HG03108 (cell line): ENCODE measurements at regions not wholly inside any gene's neighbourhood (a gene's known extent, or its start where the extent isn't known, plus 50 kb on each side); places are given as distances from the start of the nearest gene placed in this dataset.
"Not testable (repeated sequence)": the region's sequence is repeated elsewhere in the genome, so short reads cannot be mapped to it uniquely, and the experiment has no call there.

Experiments used
- ATAC-seq: cut with Tn5 transposase; IDR thresholded peaks from one replicate; pipeline ENCODE4 v1.9.1; 2021; ENCODE audit warnings: moderate library complexity; ENCODE audit not compliant: unreplicated experiment

- no peak for ATAC-seq
These were observed 807.4 kb downstream of the TNS3 start for GRCh38 chr7:46774515-46774914.

- no peak for ATAC-seq
These were observed 809.1 kb downstream of the TNS3 start for GRCh38 chr7:46772776-46773175.

- no peak for ATAC-seq
These were observed 814.8 kb downstream of the TNS3 start for GRCh38 chr7:46767071-46767470.

- ATAC-seq: no peak
These were observed 817.6 kb downstream of the TNS3 start for GRCh38 chr7:46764100-46764936.

GRCh38 chr7:46763344-46763743 is 818.6 kb downstream of the TNS3 start:
- no peak for ATAC-seq

- ATAC-seq: no peak
These were observed 822.0 kb downstream of the TNS3 start for GRCh38 chr7:46759711-46760480.

GRCh38 chr7:46756996-46757395 is 824.9 kb downstream of the TNS3 start:
- ATAC-seq: no peak

GRCh38 chr7:46756256-46756655 is 825.7 kb downstream of the TNS3 start:
- ATAC-seq: no peak

- ATAC-seq: no peak
These were observed 826.5 kb downstream of the TNS3 start for GRCh38 chr7:46755120-46756034.

GRCh38 chr7:46754140-46754720 is 827.7 kb downstream of the TNS3 start:
- no peak for ATAC-seq

- no peak for ATAC-seq
These were observed 828.2 kb downstream of the TNS3 start for GRCh38 chr7:46753662-46754061.

- ATAC-seq: no peak
These were observed 829.0 kb downstream of the TNS3 start for GRCh38 chr7:46752881-46753366.

GRCh38 chr7:46751927-46752723 is 829.8 kb downstream of the TNS3 start:
- not testable (repeated sequence) for ATAC-seq

GRCh38 chr7:46751471-46751870 is 830.4 kb upstream of the IGFBP3 start:
- ATAC-seq: no peak

GRCh38 chr7:46750321-46750865 is 829.3 kb upstream of the IGFBP3 start:
- no peak for ATAC-seq

- no peak for ATAC-seq
These were observed 827.0 kb upstream of the IGFBP3 start for GRCh38 chr7:46747869-46748576.

GRCh38 chr7:46746695-46747687 is 825.9 kb upstream of the IGFBP3 start:
- ATAC-seq: no peak

- ATAC-seq: no peak
These were observed 824.6 kb upstream of the IGFBP3 start for GRCh38 chr7:46745707-46746090.
